Islet precursor cell (in vitro differentiated cells): ENCODE measurements at regions not wholly inside any gene's neighbourhood (a gene's known extent, or its start where the extent isn't known, plus 50 kb on each side); places are given as distances from the start of the nearest gene placed in this dataset.

Source experiments
- DNase-seq: peaks from one replicate; pipeline ENCODE4 v3.0.0-alpha.2; 2018

GRCh38 chr5:68161156-68161555 is 54.4 kb upstream of the PIK3R1 start:
- DNase-seq, result no peak

- DNase-seq, result no peak
These were observed 56.2 kb upstream of the PIK3R1 start for GRCh38 chr5:68159224-68159951.

- no peak for DNase-seq
These were observed 59.6 kb upstream of the PIK3R1 start for GRCh38 chr5:68155940-68156339.

- no peak for DNase-seq
These were observed 61.3 kb upstream of the PIK3R1 start for GRCh38 chr5:68154119-68154857.

- DNase-seq, result no peak
These were observed 63.7 kb upstream of the PIK3R1 start for GRCh38 chr5:68151812-68152211.

- DNase-seq, result no peak
These were observed 66.4 kb upstream of the PIK3R1 start for GRCh38 chr5:68149189-68149588.

- DNase-seq, result no peak
These were observed 67.5 kb upstream of the PIK3R1 start for GRCh38 chr5:68148096-68148495.

GRCh38 chr5:68147659-68148058 is 67.9 kb upstream of the PIK3R1 start:
- no peak for DNase-seq

GRCh38 chr5:68141494-68141893 is 74.1 kb upstream of the PIK3R1 start:
- no peak for DNase-seq

- no peak for DNase-seq
These were observed 74.8 kb upstream of the PIK3R1 start for GRCh38 chr5:68140763-68141162.

- DNase-seq, result no peak
These were observed 75.7 kb upstream of the PIK3R1 start for GRCh38 chr5:68139611-68140441.

- no peak for DNase-seq
These were observed 77.9 kb upstream of the PIK3R1 start for GRCh38 chr5:68137511-68138140.

GRCh38 chr5:68134669-68135313 is 80.8 kb upstream of the PIK3R1 start:
- DNase-seq, result no peak

- DNase-seq, result no peak
These were observed 81.4 kb upstream of the PIK3R1 start for GRCh38 chr5:68134033-68134668.

- DNase-seq, result no peak
These were observed 85.3 kb upstream of the PIK3R1 start for GRCh38 chr5:68130253-68130652.

GRCh38 chr5:68129364-68129763 is 86.2 kb upstream of the PIK3R1 start:
- DNase-seq, result no peak

- no peak for DNase-seq
These were observed 88.7 kb upstream of the PIK3R1 start for GRCh38 chr5:68126886-68127285.

- DNase-seq, result no peak
These were observed 92.9 kb upstream of the PIK3R1 start for GRCh38 chr5:68122439-68123328.

- DNase-seq, result no peak
These were observed 98.6 kb upstream of the PIK3R1 start for GRCh38 chr5:68116868-68117411.

- DNase-seq, result no peak
These were observed 99.1 kb upstream of the PIK3R1 start for GRCh38 chr5:68116408-68116807.

- DNase-seq, result no peak
These were observed 100.0 kb upstream of the PIK3R1 start for GRCh38 chr5:68115584-68115983.
